HFFc6 (cell line): ENCODE measurements at regions not wholly inside any gene's neighbourhood (a gene's known extent, or its start where the extent isn't known, plus 50 kb on each side); places are given as distances from the start of the nearest gene placed in this dataset.

Experiments
- DNase-seq: peaks from one replicate; pipeline ENCODE4 v3.0.0-alpha.2; 2018
- H3K27ac Mint-ChIP-seq: 2 replicates; pipeline ENCODE4 v1.8.0; 2020; ENCODE audit warnings: mild to moderate bottlenecking, mixed read lengths
- H3K27me3 Mint-ChIP-seq: 2 replicates; pipeline ENCODE4 v1.8.0; 2021; ENCODE audit warnings: mild to moderate bottlenecking, moderate library complexity, mixed read lengths; ENCODE audit not compliant: insufficient read depth
- H3K36me3 Mint-ChIP-seq: 2 replicates; pipeline ENCODE4 v1.8.0; 2021; ENCODE audit warnings: low read depth, mixed read lengths
- H3K4me1 Mint-ChIP-seq: 2 replicates; pipeline ENCODE4 v1.8.0; 2020; ENCODE audit warnings: low read depth, mixed read lengths
- H3K4me3 Mint-ChIP-seq: 2 replicates; pipeline ENCODE4 v1.8.0; 2020; ENCODE audit warnings: mild to moderate bottlenecking, moderate library complexity, mixed read lengths
- H3K9me3 Mint-ChIP-seq: 2 replicates; pipeline ENCODE4 v1.8.0; 2020; ENCODE audit warnings: mild to moderate bottlenecking, mixed read lengths
- TF ChIP-seq, protein P1 (sequence below): fragments of 200-600 bp; sonication (generic); IDR thresholded peaks from 2 replicates; pipeline ENCODE4 v1.5.0; 2021; ENCODE audit warnings: antibody characterized with exemption, mild to moderate bottlenecking

GRCh38 chr21:26226724-26227123 is 56.2 kb upstream of the APP start:
- TF ChIP-seq, protein P1, sequence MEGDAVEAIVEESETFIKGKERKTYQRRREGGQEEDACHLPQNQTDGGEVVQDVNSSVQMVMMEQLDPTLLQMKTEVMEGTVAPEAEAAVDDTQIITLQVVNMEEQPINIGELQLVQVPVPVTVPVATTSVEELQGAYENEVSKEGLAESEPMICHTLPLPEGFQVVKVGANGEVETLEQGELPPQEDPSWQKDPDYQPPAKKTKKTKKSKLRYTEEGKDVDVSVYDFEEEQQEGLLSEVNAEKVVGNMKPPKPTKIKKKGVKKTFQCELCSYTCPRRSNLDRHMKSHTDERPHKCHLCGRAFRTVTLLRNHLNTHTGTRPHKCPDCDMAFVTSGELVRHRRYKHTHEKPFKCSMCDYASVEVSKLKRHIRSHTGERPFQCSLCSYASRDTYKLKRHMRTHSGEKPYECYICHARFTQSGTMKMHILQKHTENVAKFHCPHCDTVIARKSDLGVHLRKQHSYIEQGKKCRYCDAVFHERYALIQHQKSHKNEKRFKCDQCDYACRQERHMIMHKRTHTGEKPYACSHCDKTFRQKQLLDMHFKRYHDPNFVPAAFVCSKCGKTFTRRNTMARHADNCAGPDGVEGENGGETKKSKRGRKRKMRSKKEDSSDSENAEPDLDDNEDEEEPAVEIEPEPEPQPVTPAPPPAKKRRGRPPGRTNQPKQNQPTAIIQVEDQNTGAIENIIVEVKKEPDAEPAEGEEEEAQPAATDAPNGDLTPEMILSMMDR, result no peak
- Mint-ChIP-seq H3K36me3 (no peaks in the 10 kb centered on the region), H3K4me1 (no peaks in the 10 kb centered on the region), H3K27me3 (peaks cover 7% of the 10 kb centered on the region), H3K27ac (no peak overlapping the region), H3K9me3 (no peaks in the 10 kb centered on the region), H3K4me3 (no peak overlapping the region)
- no peak for DNase-seq

DNA sequence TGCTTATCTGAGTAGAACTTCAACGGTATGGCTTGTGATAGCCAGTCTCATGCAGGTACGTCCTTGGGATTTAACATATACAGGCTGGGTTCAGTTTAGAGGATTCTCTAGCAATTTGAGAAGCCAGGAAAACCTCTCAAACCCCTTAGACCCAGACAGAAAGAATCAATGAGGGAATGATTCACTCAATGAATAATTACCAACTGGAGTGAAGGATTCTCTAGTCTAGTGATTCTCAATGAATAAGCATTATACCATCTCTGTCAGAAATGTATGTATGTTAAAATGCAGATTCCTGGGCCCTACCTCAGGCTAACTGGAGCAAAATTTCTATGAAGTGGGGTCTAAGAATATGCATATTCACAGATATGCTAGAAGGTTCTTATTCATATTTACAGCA is 54.5 kb upstream of the APP start:
- Mint-ChIP-seq H3K4me1 (no peaks in the 10 kb centered on the region), H3K4me3 (no peak overlapping the region), H3K36me3 (no peaks in the 10 kb centered on the region), H3K27me3 (peaks cover 10% of the 10 kb centered on the region), H3K9me3 (no peaks in the 10 kb centered on the region), H3K27ac (no peak overlapping the region)
- DNase-seq, result no peak
- TF ChIP-seq, protein P1, result no peak

DNA sequence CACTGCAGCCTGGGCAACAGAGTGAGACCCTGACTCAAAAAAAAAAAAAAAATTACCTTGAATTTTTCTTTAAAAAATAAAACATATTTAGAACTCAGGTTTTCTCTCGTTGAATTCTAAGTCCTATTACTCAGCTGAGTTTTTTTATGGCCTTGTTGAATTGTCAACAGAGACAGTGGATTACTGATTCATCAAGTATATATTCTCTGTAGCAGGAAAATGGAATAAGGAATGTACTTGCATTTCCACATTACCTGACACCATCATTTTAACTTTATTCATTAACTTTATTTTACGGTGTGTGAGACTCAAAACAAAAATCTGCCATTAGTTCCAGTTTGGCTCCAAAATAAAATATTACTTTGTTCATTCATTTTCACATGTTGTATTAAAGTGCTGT is 53.8 kb upstream of the APP start:
- no peak for DNase-seq
- no peaks in the 10 kb centered on the region for H3K36me3 Mint-ChIP-seq
- H3K9me3 Mint-ChIP-seq, result no peaks in the 10 kb centered on the region
- TF ChIP-seq, protein P1, result no peak
- peaks cover 10% of the 10 kb centered on the region for H3K27me3 Mint-ChIP-seq
- H3K4me3 Mint-ChIP-seq, result no peak overlapping the region
- no peak overlapping the region for H3K27ac Mint-ChIP-seq
- no peaks in the 10 kb centered on the region for H3K4me1 Mint-ChIP-seq
